GM21526 (cell line): ENCODE measurements at regions not wholly inside any gene's neighbourhood (a gene's known extent, or its start where the extent isn't known, plus 50 kb on each side); places are given as distances from the start of the nearest gene placed in this dataset.
A peak's percentile ranks its signal among the peaks of the same experiment; 100 is the strongest.
"Not testable (repeated sequence)": the region's sequence is repeated elsewhere in the genome, so short reads cannot be mapped to it uniquely, and the experiment has no call there.

Experiments
- ATAC-seq: cut with Tn5 transposase; IDR thresholded peaks from one replicate; pipeline ENCODE4 v1.9.1; 2021; ENCODE audit warnings: moderate library complexity; ENCODE audit not compliant: unreplicated experiment, low FRiP score

GRCh38 chr2:39875914-39876267, 96.8 kb upstream of the THUMPD2 start:
- no peak for ATAC-seq

DNA sequence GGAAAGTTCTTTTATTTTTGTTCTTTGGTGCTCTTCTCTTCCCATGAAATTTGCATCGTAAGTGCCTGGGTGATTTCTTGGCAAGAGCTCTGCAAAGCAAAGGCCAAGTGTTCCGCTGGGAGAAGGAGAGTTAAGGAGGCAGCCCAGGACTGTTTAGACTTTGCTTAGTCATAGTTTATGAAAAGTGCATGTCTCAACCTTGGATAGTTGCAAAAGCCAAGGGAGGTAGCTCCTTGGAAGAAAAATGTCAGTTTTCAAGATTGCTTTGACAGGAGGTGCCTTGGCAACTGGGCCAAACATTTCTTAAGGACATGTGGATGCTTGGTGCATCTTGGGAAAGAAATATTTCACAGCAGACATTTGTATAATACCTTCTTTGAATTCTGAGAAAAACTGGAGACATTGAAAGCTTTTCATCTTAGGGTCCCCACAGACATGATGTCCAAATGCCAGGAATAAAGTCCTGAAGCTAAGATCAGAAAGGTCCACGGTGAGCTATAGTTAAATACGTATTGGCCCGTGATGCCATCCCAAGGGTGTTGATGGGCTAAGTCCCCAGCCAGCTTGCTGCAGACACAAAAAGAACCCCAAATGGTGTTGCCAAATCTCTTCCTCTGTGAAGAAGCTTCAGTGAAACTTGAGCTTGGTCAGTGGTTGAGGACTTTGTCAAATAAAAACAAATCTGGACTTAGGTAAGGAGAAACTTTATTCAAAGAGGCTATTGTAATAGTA, 96.3 kb upstream of the THUMPD2 start:
- no peak for ATAC-seq

DNA sequence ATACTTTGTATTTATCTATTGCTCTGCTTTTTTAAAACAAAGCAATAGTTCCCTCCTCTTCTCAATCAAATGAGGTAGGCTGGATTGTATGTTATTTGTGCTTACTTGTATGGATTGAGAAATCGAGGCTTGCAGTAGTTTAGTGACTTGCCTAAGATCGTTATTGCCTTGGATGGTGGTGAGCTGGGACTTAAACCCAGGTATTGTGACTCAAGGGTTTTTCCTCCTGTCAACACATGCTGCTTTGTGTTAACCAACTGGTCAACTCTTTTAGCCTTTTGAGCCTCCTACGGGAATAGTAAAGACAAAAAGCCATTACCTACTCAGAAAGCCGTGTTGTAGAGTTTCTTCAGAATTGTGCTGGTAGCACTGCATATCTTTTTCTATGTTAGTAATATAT, 95.2 kb upstream of the THUMPD2 start:
- no peak for ATAC-seq

DNA sequence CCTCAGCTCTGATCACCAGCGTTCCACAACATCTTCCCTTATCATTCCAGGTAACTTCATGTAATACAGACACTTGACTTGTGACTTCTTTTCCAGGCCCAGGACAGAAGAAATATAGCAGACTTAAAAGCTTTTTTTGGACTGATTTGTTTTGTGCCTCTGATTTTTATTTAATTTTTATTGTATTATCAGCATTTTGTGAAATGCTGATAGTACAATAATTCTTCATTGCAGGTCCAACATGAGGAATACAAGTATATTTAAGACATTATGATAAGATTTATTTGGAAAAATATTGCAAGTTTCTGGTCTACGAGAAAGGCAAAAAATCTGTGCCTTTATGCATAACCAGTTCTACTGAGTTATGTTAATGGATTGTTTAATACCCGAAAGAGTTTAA, 94.5 kb upstream of the THUMPD2 start:
- ATAC-seq: no peak

GRCh38 chr2:39872748-39873147, 93.7 kb upstream of the THUMPD2 start:
- ATAC-seq: no peak

DNA sequence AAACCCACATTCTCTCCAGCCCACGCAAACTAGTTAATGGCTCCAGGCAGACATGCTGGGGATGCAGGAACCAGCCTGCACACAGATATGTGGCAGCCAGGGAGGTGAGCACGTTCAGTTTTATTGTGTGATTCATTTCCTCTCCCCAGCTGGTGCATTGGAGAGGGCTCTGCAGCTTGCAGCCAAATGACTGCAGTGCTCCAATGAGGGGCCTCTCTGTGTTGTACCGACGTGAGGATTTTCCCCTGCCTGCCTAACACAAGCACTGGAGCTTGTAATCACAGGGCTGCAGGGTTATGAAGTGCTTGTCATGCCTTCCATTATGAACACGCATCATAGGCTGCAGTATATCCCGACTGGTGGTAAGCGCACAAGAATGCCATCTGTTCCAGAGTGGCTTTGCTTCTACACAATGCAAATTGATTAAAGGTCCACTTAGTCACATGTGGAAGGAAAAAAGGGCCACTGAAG, 92.3 kb upstream of the THUMPD2 start:
- ATAC-seq: no peak

DNA sequence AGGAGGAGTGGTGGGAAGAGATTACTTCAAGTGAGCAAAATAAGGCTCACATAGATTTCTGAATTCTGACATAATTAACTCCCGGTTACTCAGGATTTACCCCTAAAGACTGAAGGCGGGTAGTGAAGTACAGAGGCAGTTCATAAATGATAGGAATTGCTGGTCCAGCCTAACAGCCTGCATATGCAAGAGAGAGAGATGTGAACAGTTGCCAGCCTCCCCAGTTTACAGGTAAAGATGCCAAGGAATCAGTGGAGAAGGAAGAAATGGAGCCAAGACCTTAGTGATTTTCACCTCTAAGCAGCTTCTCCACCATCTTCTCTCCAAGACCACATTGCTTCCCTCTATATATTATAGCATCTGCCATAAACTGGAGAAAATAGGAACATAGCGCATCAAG, 91.8 kb upstream of the THUMPD2 start:
- ATAC-seq: no peak

GRCh38 chr2:39867268-39867667, 88.2 kb upstream of the THUMPD2 start:
- no peak for ATAC-seq

- no peak for ATAC-seq
These were observed 86.7 kb upstream of the THUMPD2 start for GRCh38 chr2:39865751-39866150.

- ATAC-seq: not testable (repeated sequence)
These were observed 84.6 kb upstream of the THUMPD2 start for GRCh38 chr2:39863672-39864071.

- ATAC-seq: no peak
These were observed 81.5 kb upstream of the THUMPD2 start for GRCh38 chr2:39860538-39860937.

DNA sequence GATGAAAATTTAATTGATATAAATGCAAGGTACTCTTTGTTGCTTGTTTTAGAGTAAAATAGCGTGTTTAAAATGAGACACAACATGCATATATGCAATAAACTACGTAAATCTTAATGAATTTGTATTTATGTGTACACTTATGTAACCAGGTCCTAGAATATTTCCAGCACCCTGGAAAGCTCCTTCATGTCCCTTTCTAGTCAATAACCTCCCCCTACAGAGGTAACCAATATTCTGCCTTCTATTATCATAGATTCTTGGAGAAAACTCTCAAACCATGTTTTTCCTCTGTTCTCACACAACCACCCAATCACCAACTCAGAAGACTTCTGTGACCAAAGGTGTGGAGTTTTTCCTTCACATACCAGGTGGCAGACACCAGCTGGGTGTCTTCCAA, 79.6 kb upstream of the THUMPD2 start:
- ATAC-seq: no peak

DNA sequence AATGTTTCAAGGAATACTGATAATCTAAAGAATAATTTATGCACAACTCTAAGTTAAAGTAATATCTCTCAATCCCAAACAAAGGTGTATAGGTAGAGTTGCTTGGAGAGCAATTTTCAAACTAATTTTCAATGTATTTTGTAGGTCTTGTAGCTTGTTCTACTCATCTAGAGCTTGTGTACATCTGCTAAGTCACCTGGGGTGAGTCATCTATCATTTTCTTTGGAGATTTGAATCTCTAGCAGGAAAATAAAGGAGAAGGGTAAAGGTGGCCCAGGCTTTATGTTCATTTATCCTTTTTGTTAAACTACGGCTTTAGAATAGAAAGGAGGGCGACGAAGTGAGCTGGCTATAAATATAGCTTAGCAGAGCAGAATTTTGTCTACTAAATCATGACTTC, 76.8 kb upstream of the THUMPD2 start:
- no peak for ATAC-seq

DNA sequence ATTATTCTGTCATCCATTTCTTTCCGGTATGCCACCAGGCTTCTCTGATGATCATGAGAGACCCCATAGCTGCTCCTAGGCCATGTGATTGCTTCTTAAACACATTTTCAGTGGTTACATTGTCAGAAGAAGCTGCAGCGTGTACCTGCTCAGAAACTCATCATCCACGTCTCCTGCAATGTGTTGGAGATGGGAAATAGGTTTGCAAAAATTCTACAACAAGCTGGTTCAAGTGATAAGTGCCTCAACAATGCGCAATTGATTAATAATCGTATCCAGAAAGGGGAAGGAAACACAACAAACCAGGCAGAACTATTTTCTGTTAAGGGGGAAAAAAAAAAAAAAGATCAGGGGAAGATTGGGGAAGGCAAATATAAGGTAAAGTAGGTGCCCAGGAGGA, 75.7 kb upstream of the THUMPD2 start:
- ATAC-seq: no peak

GRCh38 chr2:39852831-39853230, 73.8 kb upstream of the THUMPD2 start:
- ATAC-seq: no peak

GRCh38 chr2:39851651-39852110, 72.6 kb upstream of the THUMPD2 start:
- peak; percentile 92 for ATAC-seq

DNA sequence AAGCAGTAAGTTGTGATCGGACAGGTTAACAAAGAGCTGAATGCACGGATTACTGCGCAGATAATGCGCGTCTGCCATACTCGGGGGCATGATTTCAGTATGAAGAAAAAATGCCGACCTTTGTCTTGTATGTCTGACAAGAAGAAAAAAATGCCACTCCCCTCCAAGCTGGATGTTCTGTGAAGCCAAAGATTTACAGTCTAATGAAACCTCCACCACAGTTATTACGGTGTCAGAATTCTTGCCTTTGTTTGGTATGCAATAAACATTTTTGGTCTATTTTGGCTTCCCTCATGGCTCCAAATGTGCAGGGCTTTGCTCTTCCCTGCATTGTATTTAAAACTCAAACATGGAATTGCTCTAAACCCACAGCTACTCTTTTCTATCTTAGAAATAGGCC, 72.2 kb upstream of the THUMPD2 start:
- ATAC-seq: no peak

DNA sequence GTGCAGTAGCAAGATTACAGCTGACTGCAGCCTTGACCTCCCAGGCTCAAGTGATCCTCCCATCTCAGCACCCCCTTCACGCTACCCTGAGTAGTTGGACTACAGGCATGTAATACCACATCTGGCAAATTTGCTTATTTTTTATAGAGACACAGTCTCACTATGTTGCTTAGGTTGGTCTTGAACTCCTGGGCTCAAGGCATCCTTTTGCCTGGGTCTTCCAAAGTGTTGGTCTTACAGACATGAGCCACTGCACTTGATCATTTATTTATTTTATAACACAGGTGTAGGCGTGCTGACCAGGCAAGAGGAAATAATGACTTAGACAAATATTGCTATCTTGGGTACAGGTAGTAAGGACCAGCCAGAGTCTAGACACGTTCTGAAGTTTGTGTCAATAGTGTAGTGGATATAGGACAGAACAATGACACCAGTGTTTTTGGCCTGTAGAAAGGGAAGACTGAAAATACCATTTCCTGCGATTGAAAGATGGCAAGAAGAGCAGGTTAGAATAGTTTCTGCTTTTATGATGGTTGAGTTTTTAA, 71.0 kb upstream of the THUMPD2 start:
- ATAC-seq: no peak

GRCh38 chr2:39849064-39849463, 70.0 kb upstream of the THUMPD2 start:
- ATAC-seq: no peak

DNA sequence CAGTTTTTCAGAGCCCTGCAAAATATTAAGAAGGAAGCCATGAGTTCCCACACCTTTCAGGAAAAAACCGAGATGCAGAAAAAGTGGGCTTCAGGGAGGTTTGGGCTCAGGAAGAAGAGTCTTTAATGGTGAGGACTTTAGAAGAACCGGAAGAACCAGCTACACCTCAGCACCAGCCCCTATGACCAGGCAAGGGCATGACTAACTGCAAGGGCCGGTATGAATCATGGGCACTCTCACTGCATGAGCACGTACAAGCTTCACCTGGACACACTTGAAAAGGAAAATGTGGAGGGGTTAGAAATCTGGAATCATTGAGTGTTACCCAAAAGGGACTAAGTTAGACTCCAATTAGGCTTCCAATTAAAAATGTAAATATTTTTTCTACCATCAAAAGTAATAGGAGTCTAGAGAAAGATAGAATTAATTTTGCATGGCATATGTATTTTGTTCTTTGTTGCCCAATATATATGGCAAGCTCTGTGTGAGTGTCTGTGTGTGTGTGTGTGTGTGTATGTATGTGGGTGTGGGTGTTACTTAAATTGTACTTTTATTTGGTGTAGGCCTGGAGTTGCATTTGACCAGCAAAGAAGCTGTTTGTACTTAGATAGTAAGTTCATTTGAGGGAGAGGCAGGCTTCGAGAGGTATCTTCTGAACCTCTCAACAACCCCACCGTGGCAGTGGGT, 66.5 kb upstream of the THUMPD2 start:
- ATAC-seq: no peak

GRCh38 chr2:39839261-39839848, 60.3 kb upstream of the THUMPD2 start:
- no peak for ATAC-seq

GRCh38 chr2:39838589-39838988, 59.5 kb upstream of the THUMPD2 start:
- no peak for ATAC-seq
